ENCODE measurements at regions not wholly inside any gene's neighbourhood (a gene's known extent, or its start where the extent isn't known, plus 50 kb on each side); places are given as distances from the start of the nearest gene placed in this dataset.

- TF ChIP-seq ZNF148 (tag by site-specific recombination; IDR thresholded peaks at IDR 0.05; ENCODE audit: borderline replicate concordance) (no peak), ZIC2 (tag by site-specific recombination; IDR thresholded peaks at IDR 0.05) (no peak), ZNF707 (tag by site-specific recombination; IDR thresholded peaks at IDR 0.05) (no peak), ZBTB17 (tag by site-specific recombination; IDR thresholded peaks at IDR 0.05) (no peak), ZFP41 (tag by site-specific recombination; IDR thresholded peaks at IDR 0.05; ENCODE audit: borderline replicate concordance) (no peak), ZNF645 (tag by site-specific recombination; IDR thresholded peaks at IDR 0.05) (no peak), ZBTB49 (tag by site-specific recombination; IDR thresholded peaks at IDR 0.05; ENCODE audit: low read depth) (no peak), ZNF529 (tag by site-specific recombination; IDR thresholded peaks at IDR 0.05; ENCODE audit: insufficient replicate concordance) (no peak), ZNF670 (tag by site-specific recombination; IDR thresholded peaks at IDR 0.05; ENCODE audit: low read depth) (no peak)
These were observed 308.4 kb upstream of the DPH6 start (continued) for GRCh38 chr15:35854316-35854715.

GRCh38 chr15:35857567-35858226 lies 311.7 kb upstream of the DPH6 start:
- ChIA-PET POLR2A (no interaction called here), CTCF (interaction anchor here (0.6 kb wide), 1 partner anchor 310 kb away, joined by 3 read pairs; no protein-coding TSS in a partner anchor)
- no peak for TF ChIP-seq ZNF660 (tag by site-specific recombination; IDR thresholded peaks at IDR 0.05)
- no peak for TF ChIP-seq ZNF791 (tag by site-specific recombination; IDR thresholded peaks at IDR 0.05)
- no peak for TF ChIP-seq ZNF266 (tag by site-specific recombination; IDR thresholded peaks at IDR 0.05; ENCODE audit: low read depth)
- no peak for TF ChIP-seq ZNF18 (tag by site-specific recombination; IDR thresholded peaks at IDR 0.05)
- no peak for TF ChIP-seq ZNF501 (tag by site-specific recombination; IDR thresholded peaks at IDR 0.05)
- no peak for TF ChIP-seq PRDM1 (tag by site-specific recombination; IDR thresholded peaks at IDR 0.05)
- no peak for TF ChIP-seq ZNF302 (tag by site-specific recombination; IDR thresholded peaks at IDR 0.05; ENCODE audit: low read depth)
- TF ChIP-seq BCL11B (tag by site-specific recombination; IDR thresholded peaks at IDR 0.05; ENCODE audit: low read depth): no peak
- TF ChIP-seq ZNF114 (tag by site-specific recombination; IDR thresholded peaks at IDR 0.05): no peak
- TF ChIP-seq ZNF560 (tag by site-specific recombination; IDR thresholded peaks at IDR 0.05; ENCODE audit: borderline replicate concordance): no peak
- no peak for TF ChIP-seq KLF1 (tag by site-specific recombination; IDR thresholded peaks at IDR 0.05)
- no peak for TF ChIP-seq ZXDB (tag by site-specific recombination; IDR thresholded peaks at IDR 0.05)
- no peak for TF ChIP-seq PATZ1 (tag by site-specific recombination; IDR thresholded peaks at IDR 0.05)
- no peak for TF ChIP-seq ZNF521 (tag by site-specific recombination; IDR thresholded peaks at IDR 0.05)
- no peak for TF ChIP-seq ZBTB6 (tag by site-specific recombination; IDR thresholded peaks at IDR 0.05)
- no peak for TF ChIP-seq ZNF112 (tag by site-specific recombination; IDR thresholded peaks at IDR 0.05)
- TF ChIP-seq ZNF785 (tag by site-specific recombination; IDR thresholded peaks at IDR 0.05): no peak
- no peak for TF ChIP-seq ZFP41 (tag by site-specific recombination; IDR thresholded peaks at IDR 0.05; ENCODE audit: borderline replicate concordance)
- Histone ChIP-seq H3K4me3 (ENCODE audit: low read depth, low read length) (no peak overlapping the region), H3K4me1 (ENCODE audit: control insufficient read depth, insufficient read depth, low read length) (no peaks in the 10 kb centered on the region), H3K36me3 (ENCODE audit: control insufficient read depth in 2 of 2, insufficient read depth in 1 of 2, low read length in 2 of 2) (no peaks in the 10 kb centered on the region), H3K9me3 (ENCODE audit: control insufficient read depth, insufficient read depth, low read depth, low read length) (no peaks in the 10 kb centered on the region), H3K27ac (ENCODE audit: extremely low read depth, low read depth, low read length) (no peak overlapping the region)

All from HEK293 (cell line).